Adrenal gland (tissue), 9 donors: ENCODE measurements at regions not wholly inside any gene's neighbourhood (a gene's known extent, or its start where the extent isn't known, plus 50 kb on each side); places are given as distances from the start of the nearest gene placed in this dataset.

Experiments used
- DNase-seq, 7 donors: peaks; one replicate each; pipeline ENCODE4 v3.0.0-alpha.2; 2019 to 2020
- H3K27ac ChIP-seq, 5 donors: fragments of 200-600 bp; sonication (generic) in 4 of 5; 1 replicate in 3 of 5; 2 replicates in 2 of 5; pipeline versions ENCODE4 v1.5.1 to v1.8.0; 2016 to 2020; ENCODE audit warnings: mild to moderate bottlenecking in 1 of 5
- H3K27me3 ChIP-seq: fragments of 200-600 bp; 2 replicates; pipeline ENCODE4 v1.8.0; 2021
- H3K36me3 ChIP-seq, 2 donors: fragments of 200-600 bp; replicated peaks in 1 of 2; 1 replicate in 1 of 2; 2 replicates in 1 of 2; pipeline versions ENCODE4 v1.5.1 to v1.8.0; 2018 to 2022
- H3K4me1 ChIP-seq, 2 donors: fragments of 200-600 bp; replicated peaks in 1 of 2; 1 replicate in 1 of 2; 2 replicates in 1 of 2; pipeline versions ENCODE4 v1.5.1 to v1.8.0; 2018 to 2021
- H3K4me3 ChIP-seq, 4 donors: fragments of 200-600 bp; sonication (generic) in 3 of 4; one replicate each; pipeline ENCODE4 v1.5.1; 2016 to 2018
- H3K9me3 ChIP-seq, 3 donors: fragments of 200-600 bp; sonication (generic) in 1 of 3; replicated peaks in 1 of 3; 1 replicate in 2 of 3; 2 replicates in 1 of 3; pipeline versions ENCODE4 v1.5.1 to v1.8.0; 2016 to 2021
- POLR2A ChIP-seq, 2 donors: fragments of 450-650 bp; IDR thresholded peaks; one replicate each; pipeline ENCODE4 v1.6.1; 2017; ENCODE audit warnings: antibody characterized with exemption in 2 of 2, mild to moderate bottlenecking in 2 of 2, moderate library complexity in 1 of 2
- WGBS, 4 donors: extraction: QIAGEN DNeasy Blood & Tissue Kit in 2 of 4; methylation state at CpG; one replicate each; pipeline versions ENCODE4 v1.1.5 to v1.1.7; 2013 to 2017; 5-methylcytosine and 5-hydroxymethylcytosine counted together
- intact Hi-C, 2 donors: fragments of 100-400 bp; cut with DNase I; formaldehyde crosslinking; loops; one replicate each; pipeline versions ENCODE4 v1.14.1 to v1.15.0; 2022 to 2023
- TF ChIP-seq, protein P1 (sequence below), 6 experiments: fragments of 450-650 bp in 4 of 6; fragments of 200-600 bp in 2 of 6; sonication (generic) in 1 of 6; IDR thresholded peaks; 1 replicate in 5 of 6; 2 replicates in 1 of 6; pipeline versions ENCODE4 v1.5.1 to v1.8.0; 2016 to 2021; ENCODE audit warnings: antibody characterized with exemption in 6 of 6, mild to moderate bottlenecking in 2 of 6, moderate library complexity in 1 of 6
- donor health status: healthy with polysubstance abuse.
- donor health status: Bipolar disorder and iron deficiency.
- donor health status: DM: yes; HTN: yes; CAD: no.
- donor health status: DM: no; HTN: no; CAD: no.
- donor health status: DM: no; HTN: no; CAD: no.

DNA sequence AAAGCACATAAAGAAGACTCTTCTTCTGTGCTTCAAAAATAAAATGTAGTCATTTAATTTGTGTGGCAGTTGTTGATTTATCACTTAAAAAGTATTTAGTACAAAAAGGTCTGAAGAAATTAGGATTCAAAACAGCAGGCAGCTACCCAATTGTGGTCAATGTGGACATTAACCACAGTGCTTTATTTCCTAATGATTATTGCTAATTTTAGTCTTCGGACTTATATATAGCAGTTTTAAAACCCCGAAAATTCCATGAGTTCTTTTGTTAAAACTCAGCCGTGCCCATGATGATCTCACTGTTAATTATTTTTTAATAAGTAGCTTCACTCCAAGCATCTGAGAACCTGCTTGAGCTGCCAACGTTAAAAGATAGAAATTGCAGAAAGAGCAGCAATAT lies 594.3 kb downstream of the STK39 start:
- Histone ChIP-seq H3K36me3 (no peaks in the 10 kb centered on the region), H3K27me3 (no peaks in the 10 kb centered on the region), H3K9me3 (peaks cover 0 to 6% (median 0%) of the 10 kb centered on the region in 3 donors), H3K4me3 (no peak overlapping the region), H3K27ac (no peak overlapping the region), H3K4me1 (no peaks in the 10 kb centered on the region)
- no peak for TF ChIP-seq POLR2A (IDR thresholded peaks at IDR 0.05)
- TF ChIP-seq, protein P1, sequence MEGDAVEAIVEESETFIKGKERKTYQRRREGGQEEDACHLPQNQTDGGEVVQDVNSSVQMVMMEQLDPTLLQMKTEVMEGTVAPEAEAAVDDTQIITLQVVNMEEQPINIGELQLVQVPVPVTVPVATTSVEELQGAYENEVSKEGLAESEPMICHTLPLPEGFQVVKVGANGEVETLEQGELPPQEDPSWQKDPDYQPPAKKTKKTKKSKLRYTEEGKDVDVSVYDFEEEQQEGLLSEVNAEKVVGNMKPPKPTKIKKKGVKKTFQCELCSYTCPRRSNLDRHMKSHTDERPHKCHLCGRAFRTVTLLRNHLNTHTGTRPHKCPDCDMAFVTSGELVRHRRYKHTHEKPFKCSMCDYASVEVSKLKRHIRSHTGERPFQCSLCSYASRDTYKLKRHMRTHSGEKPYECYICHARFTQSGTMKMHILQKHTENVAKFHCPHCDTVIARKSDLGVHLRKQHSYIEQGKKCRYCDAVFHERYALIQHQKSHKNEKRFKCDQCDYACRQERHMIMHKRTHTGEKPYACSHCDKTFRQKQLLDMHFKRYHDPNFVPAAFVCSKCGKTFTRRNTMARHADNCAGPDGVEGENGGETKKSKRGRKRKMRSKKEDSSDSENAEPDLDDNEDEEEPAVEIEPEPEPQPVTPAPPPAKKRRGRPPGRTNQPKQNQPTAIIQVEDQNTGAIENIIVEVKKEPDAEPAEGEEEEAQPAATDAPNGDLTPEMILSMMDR (IDR thresholded peaks at IDR 0.05), result no peak
- intact Hi-C loops, result no loop called here
- 68 to 75% (median 72%) methylated on average over 4 of the region's 4 CpGs for WGBS, 4 donors
- no peak for DNase-seq

DNA sequence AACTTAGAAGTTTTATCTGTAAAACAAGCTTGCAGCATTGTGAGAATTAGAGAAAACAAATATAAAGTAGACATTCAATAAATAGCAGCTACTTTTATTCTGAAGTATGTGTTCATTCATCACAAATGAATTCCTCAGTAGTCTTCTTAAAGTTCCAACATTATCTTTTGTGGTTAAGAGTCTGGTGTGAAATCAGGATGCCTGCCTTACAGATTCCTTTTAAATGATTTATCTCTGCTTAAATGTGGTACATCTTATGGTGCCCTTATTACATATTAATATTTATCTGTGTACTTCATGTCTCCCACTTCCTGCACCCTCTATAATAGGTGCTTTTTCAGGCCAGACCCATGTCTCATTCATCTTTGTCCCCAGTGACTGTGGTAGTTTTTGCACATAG lies 595.0 kb downstream of the STK39 start:
- no peak for DNase-seq
- no peak overlapping the region for H3K27ac ChIP-seq
- no peaks in the 10 kb centered on the region for H3K36me3 ChIP-seq
- intact Hi-C loops, result no loop called here
- no peaks in the 10 kb centered on the region for H3K4me1 ChIP-seq
- H3K9me3 ChIP-seq, result peaks cover 0 to 6% (median 0%) of the 10 kb centered on the region in 3 donors
- H3K27me3 ChIP-seq, result no peaks in the 10 kb centered on the region
- H3K4me3 ChIP-seq, result no peak overlapping the region
- TF ChIP-seq POLR2A (IDR thresholded peaks at IDR 0.05), result no peak
- TF ChIP-seq, protein P1 (IDR thresholded peaks at IDR 0.05), result no peak

DNA sequence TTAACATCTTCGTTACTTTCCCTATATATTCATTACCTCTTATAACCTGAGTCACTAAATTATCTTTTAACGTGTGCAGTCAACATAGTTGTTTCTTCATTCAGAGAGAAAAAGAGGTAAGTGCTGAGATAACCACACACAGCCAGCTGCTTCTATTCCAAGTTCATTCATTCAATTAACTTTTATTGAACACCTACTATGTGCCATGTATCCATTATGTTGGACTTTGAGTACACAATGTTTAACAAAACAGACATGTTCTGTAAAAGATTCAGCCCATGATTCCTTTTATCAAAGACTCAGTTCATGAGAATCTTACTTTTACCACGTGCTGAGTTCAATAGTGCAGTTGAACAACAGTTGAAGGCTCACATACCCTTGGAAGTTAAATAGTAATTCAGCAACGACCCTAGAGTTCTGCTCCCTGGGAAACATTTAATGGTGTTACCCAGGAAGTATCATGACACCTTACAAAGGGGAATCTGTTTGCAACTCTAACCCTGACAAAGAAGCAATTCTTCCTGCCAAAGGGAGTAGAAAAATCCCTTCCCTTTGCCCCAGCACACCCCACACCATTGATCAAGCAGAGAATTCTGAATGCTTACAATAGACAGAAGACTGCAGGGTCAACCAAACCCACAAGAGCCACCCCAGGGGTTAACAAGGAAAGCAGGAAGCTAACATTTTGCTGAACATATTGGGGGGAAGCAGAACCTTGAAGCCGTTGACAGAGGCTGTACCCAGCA lies 595.8 kb downstream of the STK39 start:
- Histone ChIP-seq H3K9me3 (peaks cover 0 to 6% (median 0%) of the 10 kb centered on the region in 3 donors), H3K4me1 (no peaks in the 10 kb centered on the region), H3K27ac (no peak overlapping the region), H3K36me3 (no peaks in the 10 kb centered on the region), H3K4me3 (no peak overlapping the region), H3K27me3 (no peaks in the 10 kb centered on the region)
- intact Hi-C loops, result no loop called here
- DNase-seq, result no peak
- 53 to 62% (median 53%) methylated on average over 5 of the region's 5 CpGs for WGBS, 4 donors
- no peak for TF ChIP-seq POLR2A (IDR thresholded peaks at IDR 0.05)

DNA sequence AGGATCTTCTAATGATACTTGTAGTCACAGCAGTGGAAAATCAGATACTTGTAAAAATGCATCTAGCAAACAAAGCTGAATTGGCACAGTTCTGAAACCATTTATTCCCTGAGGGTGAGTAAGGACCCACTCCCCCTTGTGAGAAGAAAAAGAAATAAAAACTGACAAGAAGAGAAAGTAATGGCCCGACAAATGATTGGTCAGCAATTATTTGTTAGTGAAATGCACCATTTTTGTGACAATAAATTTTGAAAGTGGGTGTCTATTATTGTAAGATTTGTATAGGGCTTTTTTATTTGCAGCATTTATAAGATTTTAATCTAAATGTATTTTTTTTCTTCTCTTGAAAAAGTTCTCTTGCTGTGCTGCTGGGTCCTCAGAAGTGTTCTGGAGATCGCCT lies 600.8 kb downstream of the STK39 start:
- no peak for TF ChIP-seq POLR2A (IDR thresholded peaks at IDR 0.05)
- TF ChIP-seq, protein P1 (IDR thresholded peaks at IDR 0.05), result no peak
- intact Hi-C loops, result no loop called here
- 89 to 95% (median 93%) methylated on average over 2 of the region's 2 CpGs for WGBS, 4 donors
- no peaks in the 10 kb centered on the region for H3K27me3 ChIP-seq
- H3K27ac ChIP-seq, result no peak overlapping the region
- H3K9me3 ChIP-seq, result peaks cover 0 to 6% (median 0%) of the 10 kb centered on the region in 3 donors
- H3K4me1 ChIP-seq, result no peaks in the 10 kb centered on the region
- no peaks in the 10 kb centered on the region for H3K36me3 ChIP-seq
- no peak for DNase-seq
- H3K4me3 ChIP-seq, result no peak overlapping the region

DNA sequence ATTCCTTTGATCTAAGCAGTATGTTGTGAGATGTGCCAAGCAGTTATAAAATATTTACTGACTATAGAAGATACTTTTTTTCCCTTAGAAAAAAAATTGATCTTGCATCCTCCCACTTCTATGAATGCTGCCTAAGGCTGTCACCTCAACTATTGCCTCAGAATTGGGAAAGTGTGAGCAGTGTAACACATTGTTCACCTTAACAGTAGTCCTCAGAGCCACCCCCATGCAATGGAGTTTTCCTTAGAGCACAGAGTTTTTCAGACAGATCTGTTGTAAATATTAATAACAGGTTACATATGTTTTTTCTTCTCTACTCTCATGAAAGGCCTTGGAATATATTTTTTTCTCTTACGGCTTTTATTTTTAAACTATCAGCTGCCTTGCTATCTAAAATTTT lies 607.3 kb downstream of the STK39 start:
- no peak for DNase-seq
- TF ChIP-seq POLR2A (IDR thresholded peaks at IDR 0.05), result no peak
- TF ChIP-seq, protein P1 (IDR thresholded peaks at IDR 0.05), result no peak
- no peaks in the 10 kb centered on the region for H3K36me3 ChIP-seq
- H3K4me3 ChIP-seq, result no peak overlapping the region
- H3K9me3 ChIP-seq, result no peaks in the 10 kb centered on the region
- WGBS, 4 donors, result 37 to 79% (median 68%) methylated on average over 1 of the region's 1 CpG
- H3K4me1 ChIP-seq, result no peaks in the 10 kb centered on the region
- H3K27ac ChIP-seq, result no peak overlapping the region
- intact Hi-C loops, result no loop called here
- no peaks in the 10 kb centered on the region for H3K27me3 ChIP-seq
